ENCODE measurements at regions not wholly inside any gene's neighbourhood (a gene's known extent, or its start where the extent isn't known, plus 50 kb on each side); places are given as distances from the start of the nearest gene placed in this dataset.

DNA sequence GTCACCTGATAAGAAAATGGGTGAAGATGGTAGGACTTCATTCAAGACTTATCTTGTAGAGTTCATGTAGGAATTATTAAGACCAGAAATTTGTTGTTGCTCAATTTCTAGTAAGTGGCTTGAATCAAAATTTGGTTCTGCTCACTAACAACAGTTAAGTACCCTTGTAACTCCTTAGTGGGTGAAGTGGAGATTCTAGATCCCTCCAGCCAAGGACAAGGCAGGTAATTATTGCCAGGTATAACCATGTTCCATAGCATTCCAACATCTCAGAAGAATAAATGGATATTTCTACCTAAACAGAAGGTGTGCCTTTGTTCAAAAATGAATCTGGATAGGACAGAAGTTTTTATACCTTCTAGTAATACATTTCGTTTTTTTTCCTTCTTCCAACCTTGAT, 282.3 kb downstream of the DUSP10 start:
- ChIA-PET POLR2A (interaction anchor here (0.6 to 1.3 kb wide), 2 partner anchors 11 to 1026 kb away, joined by 3 read pairs; no protein-coding TSS in a partner anchor), CTCF (ENCODE audit: unreplicated experiment) (no interaction called here)
- no peaks in the 10 kb centered on the region for H3K79me2 ChIP-seq (ENCODE audit: insufficient read depth, low read depth, low read length)
- no peaks in the 10 kb centered on the region for H3K36me3 ChIP-seq (ENCODE audit: insufficient read depth, low read length)
- no peaks in the 10 kb centered on the region for H3K9me2 ChIP-seq (ENCODE audit: insufficient read depth, low read length)
- H4K20me1 ChIP-seq (ENCODE audit: insufficient read depth, low read length) = no peaks in the 10 kb centered on the region
- intact Hi-C loops (cut with micrococcal nuclease; ENCODE audit: unreplicated experiment) = no loop called here
- DNase-seq (ENCODE audit: low spot score) = no peak
- H3K4me2 ChIP-seq (ENCODE audit: low read length) = no peak overlapping the region
- H3K4me3 ChIP-seq (ENCODE audit: low read depth, low read length, poor library complexity, severe bottlenecking) = no peak overlapping the region
- no TSS peak for BruUV-seq (replicated peaks)
- no peak for TF ChIP-seq EZH2phosphoT487 (IDR thresholded peaks at IDR 0.05; ENCODE audit: borderline replicate concordance, low read depth, low read length)
- TF ChIP-seq, protein P1, sequence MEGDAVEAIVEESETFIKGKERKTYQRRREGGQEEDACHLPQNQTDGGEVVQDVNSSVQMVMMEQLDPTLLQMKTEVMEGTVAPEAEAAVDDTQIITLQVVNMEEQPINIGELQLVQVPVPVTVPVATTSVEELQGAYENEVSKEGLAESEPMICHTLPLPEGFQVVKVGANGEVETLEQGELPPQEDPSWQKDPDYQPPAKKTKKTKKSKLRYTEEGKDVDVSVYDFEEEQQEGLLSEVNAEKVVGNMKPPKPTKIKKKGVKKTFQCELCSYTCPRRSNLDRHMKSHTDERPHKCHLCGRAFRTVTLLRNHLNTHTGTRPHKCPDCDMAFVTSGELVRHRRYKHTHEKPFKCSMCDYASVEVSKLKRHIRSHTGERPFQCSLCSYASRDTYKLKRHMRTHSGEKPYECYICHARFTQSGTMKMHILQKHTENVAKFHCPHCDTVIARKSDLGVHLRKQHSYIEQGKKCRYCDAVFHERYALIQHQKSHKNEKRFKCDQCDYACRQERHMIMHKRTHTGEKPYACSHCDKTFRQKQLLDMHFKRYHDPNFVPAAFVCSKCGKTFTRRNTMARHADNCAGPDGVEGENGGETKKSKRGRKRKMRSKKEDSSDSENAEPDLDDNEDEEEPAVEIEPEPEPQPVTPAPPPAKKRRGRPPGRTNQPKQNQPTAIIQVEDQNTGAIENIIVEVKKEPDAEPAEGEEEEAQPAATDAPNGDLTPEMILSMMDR (conservative IDR thresholded peaks at IDR 0.05; ENCODE audit: low read length) = no peak
- no peak overlapping the region for H2AFZ ChIP-seq (ENCODE audit: low read length)
- no peak overlapping the region for H3K27ac ChIP-seq (ENCODE audit: low read depth, low read length, poor library complexity, severe bottlenecking)
- H3K9me3 ChIP-seq (ENCODE audit: low read length) = no peaks in the 10 kb centered on the region
- no peaks in the 10 kb centered on the region for H3K4me1 ChIP-seq (ENCODE audit: insufficient read depth, low read length, poor library complexity, severe bottlenecking)

DNA sequence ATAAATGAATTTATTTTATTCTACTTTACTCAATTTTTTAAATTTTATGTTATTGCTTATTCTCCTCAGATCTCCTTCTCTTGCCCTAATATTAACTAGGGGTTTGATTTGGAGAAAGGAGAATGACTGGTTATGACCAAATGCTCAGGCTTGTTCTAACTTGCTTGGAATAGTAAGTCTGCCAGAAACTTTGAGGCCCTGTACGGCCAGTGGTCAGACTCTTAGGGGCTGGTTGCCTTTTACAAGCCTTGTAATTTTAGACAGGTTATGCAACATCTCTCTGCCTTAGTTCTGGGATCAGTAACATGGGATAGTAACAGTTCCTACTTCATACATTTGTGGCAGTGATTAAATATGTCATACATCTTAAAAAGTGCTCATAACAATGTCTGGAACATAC, 279.5 kb downstream of the DUSP10 start:
- no peaks in the 10 kb centered on the region for H3K9me2 ChIP-seq (ENCODE audit: insufficient read depth, low read length)
- H3K4me1 ChIP-seq (ENCODE audit: insufficient read depth, low read length, poor library complexity, severe bottlenecking) = no peaks in the 10 kb centered on the region
- no peak overlapping the region for H3K4me2 ChIP-seq (ENCODE audit: low read length)
- POLR2A ChIA-PET = no interaction called here
- H3K36me3 ChIP-seq (ENCODE audit: insufficient read depth, low read length) = no peaks in the 10 kb centered on the region
- TF ChIP-seq, protein P1 (conservative IDR thresholded peaks at IDR 0.05; ENCODE audit: low read length) = no peak
- no peak for TF ChIP-seq EZH2phosphoT487 (IDR thresholded peaks at IDR 0.05; ENCODE audit: borderline replicate concordance, low read depth, low read length)
- no peaks in the 10 kb centered on the region for H4K20me1 ChIP-seq (ENCODE audit: insufficient read depth, low read length)
- BruUV-seq (replicated peaks) = no TSS peak
- no peaks in the 10 kb centered on the region for H3K9me3 ChIP-seq (ENCODE audit: low read length)
- H2AFZ ChIP-seq (ENCODE audit: low read length) = no peak overlapping the region
- no peak overlapping the region for H3K27ac ChIP-seq (ENCODE audit: low read depth, low read length, poor library complexity, severe bottlenecking)
- CTCF ChIA-PET (ENCODE audit: unreplicated experiment) = no interaction called here
- H3K4me3 ChIP-seq (ENCODE audit: low read depth, low read length, poor library complexity, severe bottlenecking) = no peak overlapping the region
- intact Hi-C loops (cut with micrococcal nuclease; ENCODE audit: unreplicated experiment) = no loop called here
- no peaks in the 10 kb centered on the region for H3K79me2 ChIP-seq (ENCODE audit: insufficient read depth, low read depth, low read length)
- no peak for DNase-seq (ENCODE audit: low spot score)

DNA sequence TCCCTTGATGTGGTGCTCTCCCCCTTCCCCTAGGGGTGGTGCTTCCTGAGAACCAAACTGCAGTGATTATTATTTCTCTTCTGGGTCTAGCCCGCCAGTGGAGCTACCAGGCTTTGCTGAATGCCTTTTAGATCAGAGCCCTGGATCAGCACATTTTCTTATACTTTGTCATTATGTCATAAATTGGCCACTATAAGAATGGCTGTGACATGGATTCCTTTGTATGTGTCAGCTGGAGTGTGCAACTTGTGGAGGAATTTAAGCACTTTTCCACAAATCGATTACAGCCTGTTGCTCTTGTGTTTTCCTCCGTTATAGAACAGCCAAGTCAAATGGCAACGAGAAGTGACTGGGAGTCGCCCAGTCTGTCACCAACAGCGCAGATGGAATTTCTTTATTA, 273.3 kb downstream of the DUSP10 start:
- Histone ChIP-seq H3K79me2 (ENCODE audit: insufficient read depth, low read depth, low read length) (no peaks in the 10 kb centered on the region), H2AFZ (ENCODE audit: low read length) (no peak overlapping the region), H3K4me2 (ENCODE audit: low read length) (no peak overlapping the region), H4K20me1 (ENCODE audit: insufficient read depth, low read length) (no peaks in the 10 kb centered on the region), H3K27ac (ENCODE audit: low read depth, low read length, poor library complexity, severe bottlenecking) (no peak overlapping the region), H3K4me3 (ENCODE audit: low read depth, low read length, poor library complexity, severe bottlenecking) (no peak overlapping the region), H3K9me3 (ENCODE audit: low read length) (no peaks in the 10 kb centered on the region), H3K4me1 (ENCODE audit: insufficient read depth, low read length, poor library complexity, severe bottlenecking) (no peaks in the 10 kb centered on the region), H3K36me3 (ENCODE audit: insufficient read depth, low read length) (no peaks in the 10 kb centered on the region), H3K9me2 (ENCODE audit: insufficient read depth, low read length) (no peaks in the 10 kb centered on the region)
- no TSS peak for BruUV-seq (replicated peaks)
- TF ChIP-seq, protein P1 (conservative IDR thresholded peaks at IDR 0.05; ENCODE audit: low read length) = no peak
- no peak for DNase-seq (ENCODE audit: low spot score)
- POLR2A ChIA-PET = interaction anchor here (0.9 kb wide), 1 partner anchor 14 kb away, joined by 3 read pairs; no protein-coding TSS in a partner anchor
- CTCF ChIA-PET (ENCODE audit: unreplicated experiment) = no interaction called here
- intact Hi-C loops (cut with micrococcal nuclease; ENCODE audit: unreplicated experiment) = no loop called here
